Renal cortex interstitium (tissue), 11 donors: ENCODE measurements at regions not wholly inside any gene's neighbourhood (a gene's known extent, or its start where the extent isn't known, plus 50 kb on each side); places are given as distances from the start of the nearest gene placed in this dataset.

Source experiments
- DNase-seq, 11 donors: peaks; one replicate each; pipeline ENCODE4 v3.0.0-alpha.2; 2013; ENCODE audit warnings: low read depth in 9 of 11, low spot score in 4 of 11; ENCODE audit errors: extremely low read depth in 1 of 11

DNA sequence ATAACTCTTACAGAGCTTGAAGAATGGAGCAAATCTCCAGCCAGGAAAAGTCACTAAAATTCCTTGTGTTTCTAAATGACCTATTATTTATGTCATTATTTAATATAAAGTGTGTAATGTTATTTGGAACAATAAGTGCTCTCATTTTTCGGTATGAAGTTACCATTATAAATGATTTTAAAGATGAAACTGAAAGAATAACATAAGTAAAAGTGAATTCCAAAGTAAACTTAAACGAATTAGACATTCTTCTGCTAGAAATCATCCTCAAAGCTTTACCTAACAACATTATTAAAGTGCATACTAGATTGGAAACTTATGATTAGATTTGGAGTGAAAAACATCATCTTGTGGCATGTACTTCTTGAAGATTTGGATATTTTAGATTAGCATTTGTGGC lies 897.2 kb upstream of the CDH2 start:
- DNase-seq, result no peak

DNA sequence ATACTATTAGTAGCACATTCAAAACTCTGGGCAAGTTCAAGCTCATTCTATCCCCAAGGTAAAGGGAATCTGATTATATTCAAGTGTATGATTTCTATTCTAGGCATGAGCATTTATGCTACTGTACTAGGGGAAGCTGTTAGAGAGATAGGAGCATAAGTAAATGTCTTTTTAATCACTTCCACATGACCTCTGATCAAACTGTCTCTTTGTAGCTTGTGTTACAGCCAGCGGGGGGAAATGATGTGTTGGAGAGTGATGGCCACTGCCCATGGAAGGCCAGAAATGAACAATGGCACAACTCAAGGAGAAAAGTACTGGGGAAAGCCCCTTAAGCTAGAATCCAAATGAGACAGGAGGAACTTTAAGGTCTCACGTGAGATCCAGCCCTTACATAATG lies 894.9 kb upstream of the CDH2 start:
- no peak for DNase-seq

DNA sequence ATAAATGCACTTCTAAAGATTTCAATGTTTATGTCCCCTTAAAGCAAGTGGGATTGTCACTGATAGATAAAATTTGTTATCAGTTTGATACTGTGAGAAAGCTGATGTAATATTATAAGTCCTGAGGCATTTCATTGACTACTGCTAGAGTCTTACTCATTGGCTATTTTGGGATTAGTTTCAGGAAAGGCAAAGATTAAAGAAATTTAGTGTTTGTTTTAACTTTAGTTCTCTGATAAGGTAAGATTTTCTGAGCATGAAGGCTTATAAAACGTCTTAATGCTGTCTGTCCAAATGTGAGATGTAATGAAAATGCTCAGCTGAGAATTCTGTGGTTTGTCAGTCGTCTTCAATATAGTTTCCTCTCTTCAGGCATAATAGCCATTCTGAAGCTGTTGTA lies 886.4 kb upstream of the CDH2 start:
- no peak for DNase-seq

DNA sequence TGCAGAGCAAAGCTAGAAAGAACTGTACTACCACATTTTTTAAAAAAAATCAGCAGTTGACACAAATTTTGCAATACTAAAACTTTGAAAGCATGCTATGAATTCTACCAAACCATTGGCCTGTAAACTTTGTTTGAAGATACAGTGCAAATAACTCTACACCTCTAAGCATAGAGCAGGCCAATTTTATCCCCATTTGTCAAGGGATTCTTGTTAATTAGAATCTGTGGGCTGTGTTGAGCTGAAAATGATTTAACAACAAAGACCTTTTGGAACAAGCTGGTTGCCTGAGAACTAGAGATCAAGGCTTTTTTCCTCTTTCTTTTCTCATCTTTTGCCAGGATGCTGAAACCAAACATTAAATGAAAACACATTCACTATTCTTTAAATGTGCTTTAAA lies 886.0 kb upstream of the CDH2 start:
- no peak for DNase-seq

DNA sequence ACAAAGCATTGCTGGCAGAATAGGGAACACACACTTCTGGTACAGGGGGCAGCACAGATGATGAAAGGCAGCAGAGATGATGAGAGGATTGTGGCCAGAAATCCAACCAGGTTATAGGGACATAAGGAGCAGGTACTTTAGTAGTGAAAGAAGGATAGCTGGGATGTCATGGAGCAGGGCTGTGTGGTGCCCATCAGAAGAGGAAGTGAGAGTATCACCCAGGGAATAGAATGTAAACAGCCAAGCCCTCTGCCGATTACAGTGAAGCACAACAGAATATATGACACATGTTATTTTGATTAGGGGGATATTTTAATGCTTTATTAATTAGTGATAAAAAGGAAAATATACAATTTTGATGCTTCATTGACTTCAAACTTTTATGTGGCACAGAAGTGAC lies 883.4 kb upstream of the CDH2 start:
- DNase-seq, result no peak

DNA sequence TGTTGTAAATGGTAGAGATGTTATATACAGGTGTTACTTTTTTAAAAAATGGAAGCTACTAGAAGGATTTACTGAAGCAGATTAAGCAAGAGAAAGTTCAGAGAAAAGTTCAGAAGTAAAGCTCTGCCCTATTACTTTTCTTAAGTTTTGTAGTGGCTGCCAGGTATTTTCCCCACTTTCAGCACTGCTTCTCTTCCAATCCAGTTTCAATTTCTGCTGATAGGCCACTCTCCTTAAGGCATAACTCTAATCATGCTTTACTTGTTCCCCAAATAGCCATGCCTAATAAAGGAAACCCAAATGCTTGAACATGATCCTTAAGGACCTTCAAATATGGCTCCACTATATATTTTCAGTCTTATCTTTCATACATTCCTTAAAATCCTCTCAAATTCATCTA lies 880.8 kb upstream of the CDH2 start:
- no peak for DNase-seq

DNA sequence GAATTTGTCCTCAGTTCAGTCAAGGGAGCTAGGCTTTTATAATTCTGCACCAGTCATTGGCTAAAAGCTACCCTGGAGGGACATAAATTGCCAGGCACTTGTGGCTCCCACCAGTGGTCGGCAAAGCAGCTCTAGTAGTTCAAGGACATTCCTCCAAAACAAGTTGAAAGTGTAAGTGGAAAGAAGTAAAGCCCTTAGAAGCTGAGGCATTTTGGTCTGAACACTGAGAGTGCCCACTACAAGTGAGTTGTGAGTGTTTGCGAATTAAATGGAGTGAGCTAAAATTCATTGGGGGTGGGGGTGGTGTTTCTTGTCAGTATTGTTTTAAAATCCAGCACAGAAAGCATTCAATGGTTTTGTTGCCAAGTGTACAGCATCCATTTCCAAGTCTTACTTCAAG lies 879.9 kb upstream of the CDH2 start:
- DNase-seq, result no peak

DNA sequence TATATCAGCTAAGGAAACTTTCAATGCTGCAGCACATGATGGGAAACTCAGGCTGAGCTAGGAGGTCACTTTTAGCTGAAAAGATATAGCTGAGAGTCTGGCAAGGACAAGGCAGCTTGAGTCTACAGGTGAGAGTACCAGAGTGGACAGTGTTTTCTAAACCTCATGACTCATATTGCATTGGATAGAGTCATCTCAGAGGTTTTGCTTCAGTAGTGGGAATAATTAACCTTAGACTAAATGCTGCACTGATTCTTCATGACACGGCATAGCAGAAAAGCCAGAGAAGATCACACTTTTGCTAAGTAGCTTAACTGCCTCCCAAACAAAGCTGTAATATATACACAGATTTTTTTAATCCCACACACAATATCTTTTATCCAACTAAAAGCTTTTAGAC lies 865.0 kb upstream of the CDH2 start:
- DNase-seq, result no peak

DNA sequence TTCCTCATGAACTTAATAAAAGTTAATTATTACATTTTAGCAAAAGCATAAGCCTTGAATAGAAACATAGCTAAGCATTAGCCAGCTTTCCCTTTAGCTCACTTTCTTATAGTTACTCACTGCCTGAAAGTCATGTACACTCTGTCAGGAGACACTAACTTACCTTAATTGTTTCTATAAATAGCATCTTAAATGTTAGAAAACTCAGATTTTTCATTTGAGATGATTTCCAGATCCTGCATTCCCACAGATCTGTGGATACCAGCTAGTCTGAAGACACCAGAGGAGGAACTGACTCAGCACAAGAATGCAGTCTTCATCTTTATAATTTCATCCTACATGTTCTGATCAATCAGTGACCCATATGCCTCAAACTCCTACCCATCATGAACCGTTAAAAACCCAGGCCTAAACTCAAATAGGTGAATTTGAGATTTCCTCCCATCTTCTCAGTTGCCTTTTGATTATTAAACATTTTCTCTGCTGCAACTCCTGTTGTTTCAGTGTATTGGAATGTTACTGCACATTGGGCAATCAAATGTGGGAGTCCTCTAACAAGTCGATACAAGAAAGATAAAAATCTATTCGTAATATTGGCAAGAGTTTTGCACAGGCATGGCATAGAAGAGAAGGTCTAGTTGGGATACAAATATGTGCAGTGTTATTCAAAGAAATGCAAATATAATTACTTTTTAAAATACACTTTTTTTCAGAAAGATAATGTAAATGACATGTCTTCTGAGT lies 857.4 kb upstream of the CDH2 start:
- no peak for DNase-seq

DNA sequence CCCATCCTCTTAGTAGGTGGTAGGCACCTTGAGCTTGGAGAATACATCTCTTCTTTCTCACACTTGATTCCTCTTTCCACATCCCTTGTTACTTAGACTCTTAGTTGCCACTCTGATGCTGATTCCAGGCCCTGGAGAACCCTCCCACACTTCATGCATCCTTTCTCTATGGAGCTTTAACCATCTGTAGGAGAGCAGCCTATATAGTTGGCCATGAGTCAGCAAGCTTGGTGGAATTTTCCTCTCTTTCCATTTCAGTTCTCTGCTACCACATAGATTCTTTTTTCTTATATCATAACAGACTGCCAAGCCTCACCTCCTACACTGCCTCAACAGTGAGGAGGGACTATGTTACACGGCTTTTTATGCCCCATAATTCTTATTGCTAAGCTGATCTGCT lies 851.6 kb upstream of the CDH2 start:
- no peak for DNase-seq

DNA sequence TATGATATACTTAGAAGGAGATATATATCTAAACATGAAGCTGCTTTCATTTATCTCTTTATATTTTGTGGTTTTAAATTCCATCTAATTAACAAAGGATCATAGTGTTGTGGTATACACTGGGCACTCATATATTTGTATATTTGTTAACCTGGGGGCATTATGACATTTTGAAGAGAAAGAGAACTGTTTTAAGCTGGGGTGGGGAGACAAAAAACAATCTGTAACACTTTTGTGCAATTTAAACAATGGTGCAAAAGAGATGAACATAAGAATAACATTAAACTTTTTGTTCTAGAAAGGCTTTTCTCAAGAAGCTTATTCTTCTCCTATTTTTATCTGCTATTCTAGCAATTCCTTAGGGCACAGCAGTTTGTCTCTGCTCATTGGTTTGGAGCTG lies 842.0 kb upstream of the CDH2 start:
- no peak for DNase-seq

DNA sequence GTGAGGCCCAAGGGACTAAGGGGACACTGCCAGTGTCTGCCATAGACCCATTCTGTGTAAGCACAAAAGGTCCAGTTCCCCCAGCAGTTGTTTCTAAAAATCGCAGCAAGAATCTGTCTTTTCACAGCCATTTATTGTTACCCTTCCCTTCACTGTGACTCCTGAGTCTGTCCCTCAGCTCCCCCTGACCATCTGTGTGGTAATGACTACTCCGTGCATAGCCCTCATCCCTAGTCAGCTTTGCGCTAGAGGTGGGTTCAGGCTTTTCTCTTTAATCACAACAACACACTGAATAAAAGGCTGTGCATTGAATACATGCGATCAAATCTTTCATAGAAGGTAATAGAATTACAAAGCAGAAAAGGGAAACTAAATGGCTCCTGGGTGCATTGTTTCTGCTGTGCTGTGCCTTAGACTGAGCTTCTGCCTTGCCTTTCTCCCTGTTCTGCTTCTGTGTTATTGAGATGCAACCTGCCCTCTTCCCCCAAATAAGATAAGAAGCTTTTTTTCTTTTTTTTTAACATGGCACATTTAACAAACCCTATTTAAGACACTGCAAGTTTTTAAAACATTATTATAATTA lies 836.0 kb upstream of the CDH2 start:
- DNase-seq, result no peak

DNA sequence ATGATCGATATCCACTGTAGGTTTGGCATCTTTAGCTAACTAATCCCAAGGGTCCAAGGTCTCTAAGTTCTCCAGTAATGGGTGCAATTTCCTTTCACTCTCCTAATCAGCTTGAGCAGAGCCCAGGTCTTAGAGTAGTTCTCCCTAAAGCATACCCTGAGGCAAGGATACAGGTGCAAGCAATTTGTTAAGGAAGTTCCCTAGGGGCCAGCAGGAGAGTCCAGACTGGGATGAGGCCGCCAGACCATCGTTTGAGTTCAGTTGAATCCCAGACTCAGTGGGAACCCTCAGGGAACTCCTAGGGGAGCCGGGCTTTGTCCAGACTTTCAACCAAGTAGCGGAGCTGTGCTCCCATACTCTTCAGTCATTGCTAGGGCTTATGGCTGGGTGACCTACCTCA lies 835.4 kb upstream of the CDH2 start:
- no peak for DNase-seq

DNA sequence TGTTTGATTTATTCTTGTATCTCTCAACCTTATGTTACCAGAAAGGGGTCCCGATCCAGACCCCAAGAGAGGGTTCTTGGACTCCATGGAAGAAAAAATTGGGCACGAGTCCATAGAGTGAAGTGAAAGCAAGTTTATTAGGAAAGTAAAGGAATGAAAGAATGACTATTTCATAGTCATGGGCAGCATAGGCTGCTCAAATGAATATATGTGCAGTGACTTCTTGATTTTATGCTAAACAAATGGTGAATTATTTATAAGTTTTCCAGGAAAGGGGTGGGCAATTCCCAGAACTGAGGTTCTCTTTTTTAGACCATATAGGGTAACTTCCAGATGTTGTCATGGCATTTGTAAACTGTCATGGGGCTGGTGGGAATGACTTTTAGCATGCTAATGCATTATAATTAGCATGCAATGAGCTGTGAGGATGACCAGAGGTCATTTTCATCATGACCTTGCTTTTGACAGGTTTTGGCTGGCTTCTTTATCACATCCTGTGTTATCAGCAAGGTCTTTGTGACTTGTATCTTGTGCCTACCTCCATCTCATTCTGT lies 832.4 kb upstream of the CDH2 start:
- no peak for DNase-seq

DNA sequence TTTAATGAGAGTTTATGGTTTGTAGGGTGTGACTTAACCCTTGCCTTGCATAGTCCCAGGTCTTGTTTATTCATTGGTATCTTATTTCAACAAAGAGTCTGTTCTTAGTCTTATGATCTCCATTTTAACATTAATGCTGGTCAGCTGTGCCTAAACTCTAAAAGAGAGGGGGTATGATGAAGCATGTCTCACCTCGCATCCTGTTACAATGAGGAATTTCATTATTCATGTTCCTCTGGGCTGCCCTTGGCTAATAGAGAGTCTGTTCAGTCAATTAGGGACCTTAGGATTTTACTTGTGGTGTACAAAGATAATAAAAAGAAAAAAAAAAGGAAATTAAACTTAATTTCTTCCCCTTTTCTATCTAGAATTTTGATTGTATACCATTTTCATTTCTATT lies 831.9 kb upstream of the CDH2 start:
- no peak for DNase-seq

DNA sequence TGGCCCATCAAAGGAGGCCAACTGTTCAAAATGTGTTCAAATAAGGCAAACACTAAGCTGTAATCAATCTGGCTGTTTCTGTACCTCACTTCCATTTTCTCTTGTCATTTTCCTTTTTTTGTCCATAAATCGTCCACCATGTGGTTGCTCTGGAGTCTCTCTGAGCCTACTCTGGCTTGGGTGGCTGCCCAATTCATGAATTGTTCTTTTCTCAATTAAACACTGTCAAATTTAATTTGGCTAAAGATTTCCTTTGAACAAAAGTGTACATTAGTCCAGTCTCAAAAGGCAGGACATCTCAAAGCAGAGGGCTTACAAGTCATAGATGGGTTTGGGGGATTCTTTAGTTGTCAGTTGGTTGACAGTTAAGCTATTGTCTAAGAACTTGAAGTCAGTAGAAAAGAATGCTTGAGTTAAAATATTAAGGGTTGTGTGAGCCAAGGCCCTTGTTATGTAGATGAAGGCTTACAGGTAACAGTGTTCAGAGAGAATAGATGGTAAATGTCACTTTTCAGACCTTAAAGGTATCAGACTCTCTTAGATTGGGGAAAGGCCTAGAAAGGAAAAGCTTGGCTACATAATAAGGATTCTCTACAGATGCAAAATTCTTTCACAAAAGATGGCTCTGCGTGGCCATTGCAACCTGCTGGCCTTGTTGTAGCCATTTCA lies 831.2 kb upstream of the CDH2 start:
- no peak for DNase-seq

DNA sequence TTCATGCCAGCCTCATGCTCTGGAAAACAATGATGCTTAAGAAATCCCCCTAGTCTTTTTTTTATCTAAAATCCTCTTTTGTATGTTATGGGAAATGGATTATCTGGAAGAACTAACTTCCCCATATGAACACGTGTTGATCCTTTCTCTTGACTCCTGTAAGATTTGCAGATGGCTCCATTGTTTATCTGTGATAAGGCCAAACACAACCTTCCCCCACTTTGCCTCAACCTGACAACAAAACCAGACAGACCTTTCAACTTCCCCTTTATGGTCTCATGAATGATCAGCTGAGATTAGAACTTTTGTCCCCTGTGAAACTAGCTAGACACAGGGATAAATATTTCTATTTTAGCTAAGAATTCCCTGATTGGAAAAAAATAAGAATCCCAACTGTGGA lies 828.0 kb upstream of the CDH2 start:
- DNase-seq, result no peak

DNA sequence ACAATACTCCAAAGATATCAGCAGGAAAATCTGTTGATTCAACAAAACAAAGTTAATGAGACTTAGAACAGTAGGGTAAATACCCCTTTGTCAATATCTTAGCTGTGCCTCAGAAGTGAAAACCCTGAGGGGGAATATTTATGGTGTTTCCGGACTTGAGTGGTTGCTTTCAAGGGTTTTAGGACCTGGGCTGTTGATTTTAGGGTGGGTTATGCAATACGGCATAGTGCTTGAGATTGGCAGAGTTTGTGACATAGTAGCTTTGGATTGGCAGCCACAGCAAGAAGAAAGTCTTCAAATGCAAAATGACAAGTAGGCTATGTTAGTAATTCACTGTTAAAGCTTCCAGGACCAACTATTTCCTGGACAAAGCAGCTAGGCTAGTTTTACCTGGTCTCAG lies 826.3 kb upstream of the CDH2 start:
- no peak for DNase-seq

DNA sequence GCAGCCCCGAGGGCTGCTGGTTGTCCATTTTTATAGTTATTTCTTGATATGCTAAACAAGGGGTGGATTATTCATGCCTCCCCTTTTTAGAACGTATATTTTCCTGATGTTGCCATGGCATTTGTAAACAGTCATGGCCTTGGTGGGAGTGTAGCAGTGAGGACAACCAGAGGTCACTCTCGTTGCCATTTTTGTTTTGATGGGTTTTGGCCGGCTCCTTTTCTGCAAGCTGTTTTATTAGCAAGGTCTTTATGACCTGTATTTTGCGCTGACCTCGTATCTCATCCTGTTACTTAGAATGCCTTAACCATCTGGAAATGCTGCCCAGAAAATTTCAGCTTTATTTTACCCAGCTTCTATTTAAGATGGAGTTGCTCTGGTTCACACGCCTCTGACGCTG lies 825.8 kb upstream of the CDH2 start:
- peak in 6 of 11 donors; percentile 6 to 34 (median 20) for DNase-seq

DNA sequence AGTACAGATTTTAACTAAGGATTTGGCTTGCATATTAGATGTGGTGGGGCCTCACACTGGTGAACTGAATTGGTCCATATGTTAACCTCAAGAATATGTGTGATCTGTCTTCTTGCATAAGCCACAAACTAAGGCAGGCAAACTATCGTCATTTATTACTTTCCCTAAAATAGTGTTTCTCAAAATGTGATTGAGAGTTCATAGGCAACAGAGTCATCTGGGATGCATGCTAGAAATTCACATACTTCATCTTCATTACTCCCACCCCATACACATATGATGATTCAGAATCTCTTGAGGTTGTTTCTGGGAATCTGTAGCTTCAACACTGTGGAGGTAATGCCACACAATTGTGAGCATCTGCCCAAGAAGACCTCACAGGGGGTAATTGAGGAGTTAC lies 822.8 kb upstream of the CDH2 start:
- no peak for DNase-seq

DNA sequence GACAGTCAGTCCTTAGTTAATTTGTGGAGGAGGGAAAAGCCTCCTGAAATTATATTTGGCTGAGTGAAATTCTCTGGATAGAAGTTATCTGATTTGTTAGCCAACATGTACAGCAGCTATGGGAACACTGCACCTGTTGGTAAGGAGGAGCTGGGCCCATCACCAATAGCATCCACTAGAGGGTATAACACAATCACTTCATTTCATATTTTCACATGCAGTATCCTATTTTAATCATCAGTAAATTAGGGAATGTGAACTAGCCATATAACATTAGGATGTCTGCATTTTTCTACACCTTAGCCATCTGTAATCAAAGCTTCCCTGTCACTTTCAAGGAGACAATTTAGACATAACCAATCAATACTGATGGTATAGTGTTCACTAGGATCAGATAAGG lies 818.4 kb upstream of the CDH2 start:
- no peak for DNase-seq
